ENCODE measurements at regions not wholly inside any gene's neighbourhood (a gene's known extent, or its start where the extent isn't known, plus 50 kb on each side); places are given as distances from the start of the nearest gene placed in this dataset.
"Not testable (repeated sequence)": the region's sequence is repeated elsewhere in the genome, so short reads cannot be mapped to it uniquely, and the experiment has no call there.

DNA sequence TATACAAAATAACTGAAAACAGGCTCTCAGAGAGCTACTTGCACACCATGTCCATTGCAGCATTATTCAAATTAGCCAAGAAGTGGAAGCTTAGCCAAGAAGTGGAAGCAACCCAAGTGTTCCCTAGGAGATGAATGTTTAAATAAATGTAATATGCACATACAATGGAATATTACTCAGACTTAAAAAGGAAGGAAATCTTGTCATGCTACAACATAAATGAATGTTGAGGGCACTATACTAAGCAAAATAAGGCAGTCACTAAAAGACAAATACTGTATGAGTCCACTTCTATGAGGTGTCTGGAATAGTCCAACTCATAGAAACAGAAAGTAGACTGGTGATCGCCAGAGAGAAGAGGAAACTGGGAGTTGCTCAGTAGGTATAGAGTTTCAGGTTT, 438.1 kb downstream of the MAT2B start:
- no peak overlapping the region for H3K27ac ChIP-seq
- TF ChIP-seq CTCF (conservative IDR thresholded peaks at IDR 0.05), result no peak

GRCh38 chr5:163944738-163945137, 439.3 kb downstream of the MAT2B start:
- H3K27ac ChIP-seq, result no peak overlapping the region
- TF ChIP-seq CTCF (conservative IDR thresholded peaks at IDR 0.05), result no peak

GRCh38 chr5:163947848-163948666, 442.6 kb downstream of the MAT2B start:
- no peak overlapping the region for H3K27ac ChIP-seq
- TF ChIP-seq CTCF (conservative IDR thresholded peaks at IDR 0.05), result no peak

DNA sequence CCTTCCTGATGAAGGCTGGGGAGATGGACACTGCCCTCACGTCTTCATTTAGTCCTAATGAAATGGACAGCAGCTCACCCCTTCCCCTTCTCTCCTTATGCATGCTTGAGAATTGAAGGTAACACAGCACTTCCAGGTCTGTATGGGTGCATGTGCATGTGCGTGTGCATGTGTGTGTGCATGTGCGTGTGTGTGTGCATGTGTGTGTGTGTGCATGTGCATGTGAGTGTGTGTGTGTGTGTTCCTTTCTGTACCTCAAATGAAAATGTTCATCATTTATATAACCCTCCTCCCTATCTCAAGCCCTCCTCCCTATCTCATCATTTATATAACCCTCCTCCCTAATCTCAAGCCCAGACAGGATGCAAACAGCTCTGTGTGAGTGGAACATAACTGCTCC, 444.8 kb downstream of the MAT2B start:
- H3K27ac ChIP-seq, result no peak overlapping the region
- TF ChIP-seq CTCF (conservative IDR thresholded peaks at IDR 0.05), result no peak

DNA sequence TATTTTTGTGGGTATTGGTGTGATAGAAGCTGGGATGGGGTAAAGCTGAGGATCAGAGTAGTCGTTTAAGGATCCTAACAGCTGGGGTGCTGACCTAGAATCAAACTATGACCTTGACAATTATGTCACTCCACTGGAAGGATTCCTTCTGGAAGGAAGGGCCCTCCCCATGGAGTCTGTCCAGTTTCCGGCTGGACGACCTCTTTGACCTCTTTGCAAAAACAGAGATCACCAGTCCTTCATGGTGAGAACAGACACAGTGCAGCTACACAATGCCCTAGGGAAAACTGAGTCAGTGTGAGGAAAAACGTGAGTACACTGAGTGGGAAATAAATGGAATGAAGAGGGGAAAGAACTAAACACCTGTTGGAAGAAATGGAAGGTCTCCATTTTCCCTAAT, 445.6 kb downstream of the MAT2B start:
- no peak for TF ChIP-seq CTCF (conservative IDR thresholded peaks at IDR 0.05)

DNA sequence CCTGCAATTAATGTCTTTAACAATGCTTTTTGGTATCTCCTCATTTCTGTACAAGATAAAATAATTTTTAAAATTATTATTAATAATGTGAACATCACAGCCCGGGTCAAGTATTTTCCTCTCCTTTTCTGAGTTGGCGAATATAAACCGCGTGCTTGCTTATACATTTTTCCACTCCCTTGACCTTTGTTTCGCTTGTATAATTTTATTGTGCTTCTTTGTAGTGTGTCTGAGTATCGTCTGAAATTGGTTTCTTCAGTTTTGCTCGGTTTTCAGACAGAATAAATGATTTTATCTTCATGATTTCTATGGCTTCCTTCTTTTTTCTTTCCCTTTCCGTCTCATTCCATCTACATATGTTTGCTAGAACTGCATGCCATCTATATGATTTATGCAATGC, 448.5 kb downstream of the MAT2B start:
- H3K27ac ChIP-seq, result no peak overlapping the region
- TF ChIP-seq CTCF (conservative IDR thresholded peaks at IDR 0.05), result no peak

More for the DNA sequence above, 445.6 kb downstream of the MAT2B start:
- H3K27ac ChIP-seq, result no peak overlapping the region

DNA sequence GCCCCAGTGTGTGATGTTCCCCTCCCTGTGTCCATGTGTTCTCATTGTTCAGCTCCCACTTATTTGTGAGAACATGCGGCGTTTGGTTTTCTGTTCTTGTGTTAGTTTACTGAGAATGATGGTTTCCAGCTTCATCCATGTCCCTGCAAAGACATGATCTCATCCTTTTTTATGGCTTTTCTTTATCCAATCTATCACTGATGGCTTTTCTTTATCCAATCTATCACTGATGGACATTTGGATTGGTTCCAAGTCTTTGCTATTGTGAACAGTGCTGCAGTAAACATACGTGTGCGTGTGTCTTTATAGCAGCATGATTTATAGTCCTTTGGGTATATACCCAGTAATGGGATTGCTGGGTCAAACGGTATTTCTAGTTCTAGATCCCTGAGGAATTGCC, 455.8 kb downstream of the MAT2B start:
- H3K27ac ChIP-seq, result not testable (repeated sequence)

DNA sequence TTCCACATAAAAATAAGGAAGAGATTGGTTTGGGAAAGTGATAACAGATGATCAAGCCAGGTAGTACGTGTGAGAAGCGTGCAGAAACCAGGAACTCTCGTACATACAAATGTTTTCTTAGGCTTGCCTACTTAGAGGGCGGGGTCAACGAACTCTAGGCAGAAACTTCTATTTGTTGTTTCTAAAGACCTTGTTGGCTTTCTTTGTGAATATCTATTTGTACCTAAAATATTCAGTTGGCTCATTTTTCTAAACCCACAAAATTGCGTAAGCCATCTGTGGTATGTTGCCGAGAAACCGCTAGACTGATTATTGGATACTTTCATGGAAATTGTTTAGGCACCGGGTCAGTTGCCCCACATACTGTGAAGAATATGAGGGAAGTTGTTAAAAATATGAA, 458.5 kb downstream of the MAT2B start:
- no peak for TF ChIP-seq CTCF (conservative IDR thresholded peaks at IDR 0.05)
- no peak overlapping the region for H3K27ac ChIP-seq
